ENCODE measurements at regions not wholly inside any gene's neighbourhood (a gene's known extent, or its start where the extent isn't known, plus 50 kb on each side); places are given as distances from the start of the nearest gene placed in this dataset.

GRCh38 chrX:38982843-38983242 is 181.6 kb downstream of the MID1IP1 start:
- H3K27me3 ChIP-seq (ENCODE audit: control insufficient read depth in 2 of 2, insufficient read depth in 2 of 2, low read length in 2 of 2), result no peaks in the 10 kb centered on the region
- BruUV-seq (replicated peaks), result no TSS peak
- no peak for ATAC-seq
- no peaks in the 10 kb centered on the region for H3K9me1 ChIP-seq (ENCODE audit: control insufficient read depth, insufficient read depth, low read length)
- no CpG with 5 or more reads among the region's 3 CpGs for WGBS (ENCODE audit: insufficient coverage, low coverage, missing lambda C conversion rate)
- H4K20me1 ChIP-seq (replicated peaks; ENCODE audit: control insufficient read depth, insufficient read depth, low read length), result no peaks in the 10 kb centered on the region
- H3K4me3 ChIP-seq, result no peak overlapping the region
- in situ Hi-C loops (cut with MboI) (loop anchor here (10.0 kb wide), 1 partner anchor 218 kb away; no protein-coding TSS in a partner anchor), intact Hi-C loops (cut with micrococcal nuclease) (no loop called here)
- peaks cover 0 to 7% of the 10 kb centered on the region in 2 experiments; a peak in 3 of 5 replicates for H3K4me1 ChIP-seq (replicated peaks in 1 of 2; ENCODE audit: control insufficient read depth in 2 of 2, insufficient read depth in 2 of 2, low read length in 2 of 2)
- no peaks in the 10 kb centered on the region for H3K9me3 ChIP-seq (replicated peaks; ENCODE audit: control insufficient read depth, insufficient read depth, low read depth, low read length)
- ChIA-PET POLR2A (interaction anchor here (1.6 kb wide), 1 partner anchor 213 kb away, joined by 3 read pairs; no protein-coding TSS in a partner anchor), CTCF (ENCODE audit: low intra/inter-chr PET ratio) (no interaction called here)
- DNase-seq (ENCODE audit: extremely low read depth in 1 of 4, low spot score in 3 of 4), result no peak
- H3K9ac ChIP-seq (ENCODE audit: insufficient read depth in 1 of 2, low read depth in 2 of 2, low read length in 2 of 2), result no peak overlapping the region
- H3K4me2 ChIP-seq (ENCODE audit: insufficient read depth, low read length), result no peak overlapping the region
- H2AFZ ChIP-seq (ENCODE audit: low read depth, low read length), result 0 out of 2 replicates have a peak overlapping the region, but pooled peaks have one; percentile 14
- no peak for FAIRE-seq
- H3K36me3 ChIP-seq (ENCODE audit: control insufficient read depth, insufficient read depth, low read length), result no peaks in the 10 kb centered on the region
- TF ChIP-seq HBP1 (CRISPR knock-in tag; IDR thresholded peaks at IDR 0.05) (no peak), NR2C1 (IDR thresholded peaks at IDR 0.05) (no peak), NR2C1 (tag; IDR thresholded peaks at IDR 0.05) (no peak), KAT7 (CRISPR knock-in tag; IDR thresholded peaks at IDR 0.05; ENCODE audit: borderline replicate concordance) (no peak)
- TF ChIP-seq, protein P1, sequence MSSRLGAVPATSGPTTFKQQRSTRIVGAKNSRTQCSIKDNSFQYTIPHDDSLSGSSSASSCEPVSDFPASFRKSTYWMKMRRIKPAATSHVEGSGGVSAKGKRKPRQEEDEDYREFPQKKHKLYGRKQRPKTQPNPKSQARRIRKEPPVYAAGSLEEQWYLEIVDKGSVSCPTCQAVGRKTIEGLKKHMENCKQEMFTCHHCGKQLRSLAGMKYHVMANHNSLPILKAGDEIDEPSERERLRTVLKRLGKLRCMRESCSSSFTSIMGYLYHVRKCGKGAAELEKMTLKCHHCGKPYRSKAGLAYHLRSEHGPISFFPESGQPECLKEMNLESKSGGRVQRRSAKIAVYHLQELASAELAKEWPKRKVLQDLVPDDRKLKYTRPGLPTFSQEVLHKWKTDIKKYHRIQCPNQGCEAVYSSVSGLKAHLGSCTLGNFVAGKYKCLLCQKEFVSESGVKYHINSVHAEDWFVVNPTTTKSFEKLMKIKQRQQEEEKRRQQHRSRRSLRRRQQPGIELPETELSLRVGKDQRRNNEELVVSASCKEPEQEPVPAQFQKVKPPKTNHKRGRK (tag; IDR thresholded peaks at IDR 0.05), result peak; percentile 92
- no peak overlapping the region for H3K27ac ChIP-seq (ENCODE audit: extremely low read depth, low read depth, low read length)
- H3K79me2 ChIP-seq (ENCODE audit: control insufficient read depth, insufficient read depth, low read length), result no peaks in the 10 kb centered on the region
